DOHH2 (cell line): ENCODE measurements at regions not wholly inside any gene's neighbourhood (a gene's known extent, or its start where the extent isn't known, plus 50 kb on each side); places are given as distances from the start of the nearest gene placed in this dataset.

Experiments
- CTCF ChIP-seq: fragments of 200-600 bp; sonication (generic); IDR thresholded peaks from one replicate; pipeline ENCODE4 v1.5.1; 2014; ENCODE audit warnings: antibody characterized with exemption, mild to moderate bottlenecking, low read depth, low read length; ENCODE audit not compliant: poor library complexity, severe bottlenecking
- EZH2phosphoT487 ChIP-seq: fragments of 200-600 bp; sonication (generic); IDR thresholded peaks from 2 replicates; pipeline ENCODE4 v1.6.1; 2017; ENCODE audit warnings: borderline replicate concordance, mild to moderate bottlenecking, antibody characterized with exemption, low read length, moderate library complexity, mixed read lengths

- TF ChIP-seq CTCF, result no peak
- TF ChIP-seq EZH2phosphoT487, result no peak
Observed at GRCh38 chr2:66030553-66030952, 404.4 kb upstream of the MEIS1 start.
